ENCODE measurements at regions not wholly inside any gene's neighbourhood (a gene's known extent, or its start where the extent isn't known, plus 50 kb on each side); places are given as distances from the start of the nearest gene placed in this dataset.

GRCh38 chr13:106352850-106353249 lies 182.6 kb downstream of the EFNB2 start:
- no peak for TF ChIP-seq CTCF (conservative IDR thresholded peaks at IDR 0.05; ENCODE audit: low read depth in 2 of 2)
- TF ChIP-seq REST (IDR thresholded peaks at IDR 0.05; ENCODE audit: unreplicated experiment): no peak
- TF ChIP-seq POLR2AphosphoS5 (IDR thresholded peaks at IDR 0.05; ENCODE audit: low read depth): no peak
- no peak for TF ChIP-seq EZH2 (IDR thresholded peaks at IDR 0.05; ENCODE audit: low read depth, unreplicated experiment)
- no peak for TF ChIP-seq CREB1 (CRISPR knock-in tag; IDR thresholded peaks at IDR 0.05; ENCODE audit: low read depth)
- TF ChIP-seq ETS1 (IDR thresholded peaks at IDR 0.05): no peak
- no peak for TF ChIP-seq JUNB (IDR thresholded peaks at IDR 0.05; ENCODE audit: unreplicated experiment)
- TF ChIP-seq EZH2phosphoT487 (IDR thresholded peaks at IDR 0.05; ENCODE audit: unreplicated experiment): no peak
- TF ChIP-seq STAT1 (IDR thresholded peaks at IDR 0.05; ENCODE audit: unreplicated experiment): no peak
- no peak for TF ChIP-seq ZNF462 (CRISPR knock-in tag; IDR thresholded peaks at IDR 0.05)
- no peak for TF ChIP-seq ZNF114 (CRISPR knock-in tag; IDR thresholded peaks at IDR 0.05)
- no peak for TF ChIP-seq ZNF331 (CRISPR knock-in tag; IDR thresholded peaks at IDR 0.05; ENCODE audit: low read depth)

Data from GM23338 (cell line).